Panc1 (cell line): ENCODE measurements at regions not wholly inside any gene's neighbourhood (a gene's known extent, or its start where the extent isn't known, plus 50 kb on each side); places are given as distances from the start of the nearest gene placed in this dataset.

Source experiments
- ATAC-seq: fragments of 200-7000 bp; cut with Tn5 transposase; 2 replicates; pipeline ENCODE4 v1.9.1; 2020; ENCODE audit warnings: mild to moderate bottlenecking, moderate library complexity
- BruUV-seq: library from RNA; stranded (reverse); fragments of 400-500 nt; replicated peaks from 2 replicates; lab custom pipeline; 2021; lab: Mats Ljungman, UMichigan
- CTCF ChIA-PET: fragments of 300-600 bp; sonication (Branson Sonifier 250); formaldehyde crosslinking; loops from one replicate; lab custom pipeline; 2022; ENCODE audit warnings: antibody characterized with exemption; lab: Charles Lee
- POLR2A ChIA-PET: fragments of 300-600 bp; sonication (Branson Sonifier 250); formaldehyde crosslinking; loops from one replicate; lab custom pipeline; 2022; ENCODE audit warnings: antibody characterized with exemption; lab: Charles Lee
- DNase-seq: peaks from one replicate; pipeline ENCODE4 v3.0.0-alpha.2; 2010; ENCODE audit warnings: low read depth, low spot score
- H3K27ac ChIP-seq: 2 replicates; pipeline ENCODE4 v1.5.1; 2011; ENCODE audit warnings: mild to moderate bottlenecking, low read length, inconsistent platforms
- H3K27me3 ChIP-seq: fragments of 200-500 bp; sonication (Bioruptor generic); 2 replicates; pipeline ENCODE4 v1.6.0; 2014; ENCODE audit warnings: low read length, inconsistent platforms; ENCODE audit not compliant: control insufficient read depth, insufficient read depth
- H3K36me3 ChIP-seq: fragments of 200-500 bp; sonication (Bioruptor generic); 2 replicates; pipeline ENCODE4 v1.5.1; 2014; ENCODE audit warnings: inconsistent platforms, mild to moderate bottlenecking, low read length, moderate library complexity; ENCODE audit not compliant: control insufficient read depth, insufficient read depth
- H3K4me1 ChIP-seq: 2 replicates; pipeline ENCODE4 v1.5.1; 2011; ENCODE audit warnings: inconsistent platforms, mild to moderate bottlenecking, low read length, moderate library complexity; ENCODE audit not compliant: control insufficient read depth, insufficient read depth
- H3K4me3 ChIP-seq, 2 experiments: 2 replicates each; pipeline ENCODE4 v1.5.1; 2011 to 2012; ENCODE audit warnings: low read depth in 2 of 2, low read length in 2 of 2, mild to moderate bottlenecking in 2 of 2, inconsistent platforms in 1 of 2, moderate library complexity in 1 of 2
- H3K9me3 ChIP-seq: fragments of 200-500 bp; sonication (Bioruptor generic); 2 replicates; pipeline ENCODE4 v1.5.1; 2014; ENCODE audit warnings: low read depth, mild to moderate bottlenecking, inconsistent platforms, low read length, moderate library complexity; ENCODE audit not compliant: control insufficient read depth, insufficient read depth
- POLR2AphosphoS5 ChIP-seq: IDR thresholded peaks from 2 replicates; pipeline ENCODE4 v1.6.1; 2012; ENCODE audit warnings: mild to moderate bottlenecking, low read depth, low read length, moderate library complexity
- SIN3A ChIP-seq: IDR thresholded peaks from 2 replicates; pipeline ENCODE4 v1.6.1; 2012; ENCODE audit warnings: low read depth, mild to moderate bottlenecking, low read length, moderate library complexity, borderline replicate concordance; ENCODE audit not compliant: insufficient read depth
- TCF7L2 ChIP-seq: IDR thresholded peaks from 2 replicates; pipeline ENCODE4 v1.6.1; 2011; ENCODE audit warnings: mild to moderate bottlenecking, low read depth, low read length, inconsistent platforms
- in situ Hi-C: cut with HindIII; loops from 2 replicates; pipeline ENCODE4 v1.10.0; 2016; ENCODE audit warnings: low sequenced_read_pairs, low pct_unique_long_range_greater_than_20kb
- intact Hi-C: fragments of 100-400 bp; cut with micrococcal nuclease; formaldehyde crosslinking; loops from one replicate; pipeline ENCODE4 v1.10.0; 2022; ENCODE audit not compliant: unreplicated experiment
- TF ChIP-seq, protein P1 (sequence below): fragments of 450-650 bp; IDR thresholded peaks from 2 replicates; pipeline ENCODE4 v1.5.1; 2017; ENCODE audit warnings: mild to moderate bottlenecking
- TF ChIP-seq, protein P2 (sequence below), 2 experiments: IDR thresholded peaks; 2 replicates each; pipeline ENCODE4 v1.6.1; 2011 to 2012; ENCODE audit warnings: low read depth in 2 of 2, control low read depth in 1 of 2, low read length in 1 of 2, mild to moderate bottlenecking in 1 of 2, moderate library complexity in 1 of 2; ENCODE audit not compliant: insufficient read depth in 1 of 2

GRCh38 chr3:150097588-150097890 is 126.8 kb upstream of the PFN2 start:
- peaks cover 9% of the 10 kb centered on the region; the same call in 1 of the 2 replicates for H3K9me3 ChIP-seq
- H3K36me3 ChIP-seq, result no peaks in the 10 kb centered on the region
- CTCF ChIA-PET, result no interaction called here
- ATAC-seq (peak; percentile 33; the same call in 1 of the 2 replicates), DNase-seq (no peak)
- BruUV-seq, result no TSS peak
- in situ Hi-C loops, result no loop called here
- no peaks in the 10 kb centered on the region for H3K4me1 ChIP-seq
- intact Hi-C loops, result no loop called here
- TF ChIP-seq, protein P1, sequence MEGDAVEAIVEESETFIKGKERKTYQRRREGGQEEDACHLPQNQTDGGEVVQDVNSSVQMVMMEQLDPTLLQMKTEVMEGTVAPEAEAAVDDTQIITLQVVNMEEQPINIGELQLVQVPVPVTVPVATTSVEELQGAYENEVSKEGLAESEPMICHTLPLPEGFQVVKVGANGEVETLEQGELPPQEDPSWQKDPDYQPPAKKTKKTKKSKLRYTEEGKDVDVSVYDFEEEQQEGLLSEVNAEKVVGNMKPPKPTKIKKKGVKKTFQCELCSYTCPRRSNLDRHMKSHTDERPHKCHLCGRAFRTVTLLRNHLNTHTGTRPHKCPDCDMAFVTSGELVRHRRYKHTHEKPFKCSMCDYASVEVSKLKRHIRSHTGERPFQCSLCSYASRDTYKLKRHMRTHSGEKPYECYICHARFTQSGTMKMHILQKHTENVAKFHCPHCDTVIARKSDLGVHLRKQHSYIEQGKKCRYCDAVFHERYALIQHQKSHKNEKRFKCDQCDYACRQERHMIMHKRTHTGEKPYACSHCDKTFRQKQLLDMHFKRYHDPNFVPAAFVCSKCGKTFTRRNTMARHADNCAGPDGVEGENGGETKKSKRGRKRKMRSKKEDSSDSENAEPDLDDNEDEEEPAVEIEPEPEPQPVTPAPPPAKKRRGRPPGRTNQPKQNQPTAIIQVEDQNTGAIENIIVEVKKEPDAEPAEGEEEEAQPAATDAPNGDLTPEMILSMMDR, result no peak
- no peak for TF ChIP-seq SIN3A
- TF ChIP-seq, protein P2, sequence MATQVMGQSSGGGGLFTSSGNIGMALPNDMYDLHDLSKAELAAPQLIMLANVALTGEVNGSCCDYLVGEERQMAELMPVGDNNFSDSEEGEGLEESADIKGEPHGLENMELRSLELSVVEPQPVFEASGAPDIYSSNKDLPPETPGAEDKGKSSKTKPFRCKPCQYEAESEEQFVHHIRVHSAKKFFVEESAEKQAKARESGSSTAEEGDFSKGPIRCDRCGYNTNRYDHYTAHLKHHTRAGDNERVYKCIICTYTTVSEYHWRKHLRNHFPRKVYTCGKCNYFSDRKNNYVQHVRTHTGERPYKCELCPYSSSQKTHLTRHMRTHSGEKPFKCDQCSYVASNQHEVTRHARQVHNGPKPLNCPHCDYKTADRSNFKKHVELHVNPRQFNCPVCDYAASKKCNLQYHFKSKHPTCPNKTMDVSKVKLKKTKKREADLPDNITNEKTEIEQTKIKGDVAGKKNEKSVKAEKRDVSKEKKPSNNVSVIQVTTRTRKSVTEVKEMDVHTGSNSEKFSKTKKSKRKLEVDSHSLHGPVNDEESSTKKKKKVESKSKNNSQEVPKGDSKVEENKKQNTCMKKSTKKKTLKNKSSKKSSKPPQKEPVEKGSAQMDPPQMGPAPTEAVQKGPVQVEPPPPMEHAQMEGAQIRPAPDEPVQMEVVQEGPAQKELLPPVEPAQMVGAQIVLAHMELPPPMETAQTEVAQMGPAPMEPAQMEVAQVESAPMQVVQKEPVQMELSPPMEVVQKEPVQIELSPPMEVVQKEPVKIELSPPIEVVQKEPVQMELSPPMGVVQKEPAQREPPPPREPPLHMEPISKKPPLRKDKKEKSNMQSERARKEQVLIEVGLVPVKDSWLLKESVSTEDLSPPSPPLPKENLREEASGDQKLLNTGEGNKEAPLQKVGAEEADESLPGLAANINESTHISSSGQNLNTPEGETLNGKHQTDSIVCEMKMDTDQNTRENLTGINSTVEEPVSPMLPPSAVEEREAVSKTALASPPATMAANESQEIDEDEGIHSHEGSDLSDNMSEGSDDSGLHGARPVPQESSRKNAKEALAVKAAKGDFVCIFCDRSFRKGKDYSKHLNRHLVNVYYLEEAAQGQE (IDR thresholded peaks at IDR 0.05; ENCODE audit: insufficient read depth in 1 of 2, low read depth in 2 of 2, low read length in 1 of 2), result no peak
- no peak for TF ChIP-seq POLR2AphosphoS5
- TF ChIP-seq TCF7L2, result no peak
- H3K27ac ChIP-seq, result no peak overlapping the region
- H3K27me3 ChIP-seq, result no peaks in the 10 kb centered on the region
- POLR2A ChIA-PET, result no interaction called here
- no peak overlapping the region for H3K4me3 ChIP-seq

- ATAC-seq, result no peak; the same call in 1 of the 2 replicates
- H3K9me3 ChIP-seq, result peaks cover 6% of the 10 kb centered on the region; the same call in 1 of the 2 replicates
- DNase-seq, result no peak
- H3K4me3 ChIP-seq, result no peak overlapping the region
- BruUV-seq, result no TSS peak
- TF ChIP-seq POLR2AphosphoS5 (no peak), TCF7L2 (no peak), SIN3A (no peak)
- TF ChIP-seq, protein P2 (IDR thresholded peaks at IDR 0.05; ENCODE audit: insufficient read depth in 1 of 2, low read depth in 2 of 2, low read length in 1 of 2), result no peak
- TF ChIP-seq, protein P1, result no peak
- no peaks in the 10 kb centered on the region for H3K4me1 ChIP-seq
- H3K27me3 ChIP-seq, result no peaks in the 10 kb centered on the region
- ChIA-PET CTCF (no interaction called here), POLR2A (interaction anchor here (0.7 kb wide), 1 partner anchor 17 kb away, joined by 5 read pairs; no protein-coding TSS in a partner anchor)
- no peak overlapping the region for H3K27ac ChIP-seq
- intact Hi-C loops (no loop called here), in situ Hi-C loops (no loop called here)
- H3K36me3 ChIP-seq, result no peaks in the 10 kb centered on the region
These were observed 126.2 kb upstream of the PFN2 start for GRCh38 chr3:150096700-150097587.
